Stimulated activated CD4-positive, alpha-beta T cell treated with anti-CD3 and anti-CD28 coated beads, Interleukin-2, amount 100 ng/mL, for 24 hours (primary cell): ENCODE measurements at regions not wholly inside any gene's neighbourhood (a gene's known extent, or its start where the extent isn't known, plus 50 kb on each side); places are given as distances from the start of the nearest gene placed in this dataset.

ENCODE experiments used
- DNase-seq, 2 donors: peaks; one replicate each; pipeline ENCODE4 v3.0.0-alpha.2; 2020

DNA sequence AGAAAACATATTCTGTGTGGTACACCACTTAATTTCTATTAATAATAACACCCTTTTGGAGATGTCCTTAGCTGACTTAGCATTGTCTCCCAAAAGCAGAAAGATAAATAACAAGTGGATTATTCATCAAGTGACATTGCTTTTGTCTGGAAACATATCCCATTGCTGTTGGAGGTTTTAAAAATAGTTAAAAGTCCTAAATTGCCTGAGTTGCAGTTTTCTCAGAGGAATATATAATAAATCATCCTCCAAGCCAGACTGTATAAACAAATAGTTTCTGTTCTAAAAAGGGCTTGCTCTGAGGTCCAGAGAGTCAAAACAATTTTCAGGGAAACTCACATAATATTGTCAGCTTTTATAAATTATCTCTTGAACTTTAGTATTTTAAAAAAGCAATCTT lies 60.4 kb upstream of the CD96 start:
- DNase-seq = no peak

DNA sequence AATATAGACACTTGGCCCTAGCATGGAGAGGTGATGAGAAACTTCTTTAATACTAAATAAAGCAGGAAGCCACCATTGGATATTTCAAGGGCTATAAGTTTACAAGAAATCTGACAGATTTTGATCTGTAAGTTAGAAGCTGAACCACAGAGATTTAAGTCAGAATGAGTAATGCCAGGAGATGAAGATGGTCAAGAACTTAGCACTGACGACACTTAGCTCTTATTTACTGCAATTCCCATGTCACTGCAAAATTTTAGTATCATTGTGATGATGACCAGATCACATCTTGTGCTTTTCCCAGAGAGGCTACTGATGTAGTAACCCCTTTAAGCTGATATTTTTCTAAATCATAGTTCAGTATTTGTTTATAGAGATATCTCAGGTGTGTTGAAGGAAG lies 59.4 kb upstream of the CD96 start:
- no peak for DNase-seq

DNA sequence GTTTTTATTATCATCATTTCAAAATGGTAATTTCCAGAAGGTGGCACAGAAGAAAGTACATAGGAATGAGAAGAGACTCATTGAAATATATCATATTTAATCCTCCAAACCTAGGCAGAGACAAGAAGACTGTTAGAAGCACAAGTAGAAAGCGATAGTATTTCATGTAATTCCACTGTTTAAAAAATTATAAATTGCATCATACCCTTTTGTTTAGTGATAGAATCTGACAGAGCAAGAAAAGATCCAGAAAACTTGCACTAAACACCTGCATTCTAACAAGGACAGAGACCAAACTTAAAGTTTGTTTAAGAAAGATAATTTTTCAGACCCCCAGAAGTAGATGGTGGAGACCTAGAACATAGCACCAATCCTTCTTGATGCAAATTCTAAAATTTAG lies 56.9 kb upstream of the CD96 start:
- no peak for DNase-seq
